ENCODE measurements at regions not wholly inside any gene's neighbourhood (a gene's known extent, or its start where the extent isn't known, plus 50 kb on each side); places are given as distances from the start of the nearest gene placed in this dataset.
"Not testable (repeated sequence)": the region's sequence is repeated elsewhere in the genome, so short reads cannot be mapped to it uniquely, and the experiment has no call there.

DNA sequence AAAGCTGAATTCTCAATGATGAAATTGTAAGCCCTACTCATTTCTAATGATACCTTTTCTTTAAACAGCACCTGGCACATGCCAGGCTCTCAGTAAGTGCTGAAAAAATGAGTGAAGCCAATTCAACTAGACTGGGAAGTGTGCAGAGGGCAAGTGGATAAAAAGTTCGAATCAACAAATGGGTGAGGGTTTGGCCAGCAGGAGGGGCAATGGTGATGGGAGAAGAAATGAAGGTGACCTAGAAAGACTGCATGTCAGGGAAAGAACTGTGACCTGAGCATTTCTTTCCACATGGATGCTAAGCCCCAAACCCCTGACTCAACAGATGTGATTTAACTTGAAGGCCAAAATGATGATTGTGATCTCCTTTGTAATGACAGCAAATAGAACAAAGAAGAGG lies 54.6 kb downstream of the DKK1 start:
- H3K27me3 ChIP-seq = no peaks in the 10 kb centered on the region
- H3K27ac ChIP-seq = no peak overlapping the region
- FAIRE-seq (no peak), ATAC-seq (peak in 1 of 4 donors; percentile 31), DNase-seq (no peak)
- 41 to 53% methylated on average over 1 of the region's 1 CpG for WGBS, 2 donors
- no peaks in the 10 kb centered on the region for H3K4me1 ChIP-seq
- H3K36me3 ChIP-seq = no peaks in the 10 kb centered on the region
- TF ChIP-seq CTCF (IDR thresholded peaks at IDR 0.05) = no peak
- intact Hi-C loops (cut with DNase I) = no loop called here
- H3K4me3 ChIP-seq = no peak overlapping the region
- H3K9me3 ChIP-seq = no peaks in the 10 kb centered on the region

DNA sequence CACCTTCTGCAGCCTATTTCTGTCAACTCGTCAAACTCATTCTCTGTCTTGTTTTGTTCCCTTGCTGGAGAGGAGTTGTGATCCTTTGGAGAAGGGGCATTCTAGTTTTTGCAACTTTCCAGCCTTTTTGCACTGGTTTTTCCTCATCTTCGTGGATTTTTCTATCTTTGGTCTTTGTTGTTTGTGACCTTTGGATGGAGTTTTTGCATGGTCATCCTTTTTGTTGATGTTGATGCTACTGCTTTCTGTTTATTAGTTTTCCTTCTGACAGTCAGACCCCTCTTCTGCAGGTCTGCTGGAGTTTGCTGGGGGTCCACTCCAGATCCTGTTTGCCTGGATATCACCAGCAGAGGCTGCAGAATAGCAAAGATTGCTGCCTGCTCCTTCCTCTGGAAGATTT lies 60.1 kb downstream of the DKK1 start:
- FAIRE-seq; H3K9me3 ChIP-seq; DNase-seq; H3K27ac ChIP-seq; H3K36me3 ChIP-seq; ATAC-seq; H3K4me3 ChIP-seq; intact Hi-C loops (cut with DNase I); H3K27me3 ChIP-seq: not testable (repeated sequence)
- 80 to 85% methylated on average over 2 of the region's 2 CpGs for WGBS, 2 donors
- peaks cover 0 to 21% (median 6%) of the 10 kb centered on the region in 3 donors for H3K4me1 ChIP-seq

DNA sequence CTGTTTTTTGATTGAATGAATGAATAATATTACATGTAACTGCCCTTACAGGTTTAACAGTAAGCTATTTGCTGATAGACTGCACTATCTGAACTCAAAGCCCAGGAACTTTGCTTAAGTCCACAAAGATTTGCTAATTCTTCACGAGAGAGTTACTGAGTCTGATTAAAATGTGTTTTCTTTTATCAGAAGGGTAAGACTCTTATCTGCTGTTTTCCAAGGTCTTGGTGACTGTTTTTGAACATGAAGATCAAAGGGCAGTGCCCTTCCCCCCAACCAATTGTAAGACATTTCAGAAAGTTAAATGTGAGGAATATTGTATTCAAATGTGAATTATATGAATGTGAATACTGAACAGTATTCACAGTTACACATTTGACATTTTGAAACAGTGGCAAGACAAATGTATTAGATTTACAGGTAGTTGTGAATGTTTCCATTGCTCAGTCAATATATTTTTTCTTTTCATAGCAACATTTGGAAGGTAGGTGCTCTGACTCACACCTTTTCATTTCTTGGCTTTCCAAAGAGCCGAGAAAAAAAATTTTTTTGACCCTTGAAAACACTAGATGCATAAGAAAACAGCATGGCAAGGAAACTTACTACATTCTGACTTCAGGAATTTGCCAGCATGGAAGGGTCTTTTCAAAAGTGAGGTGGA lies 62.7 kb downstream of the DKK1 start:
- peak; percentile 66 to 93 (median 88) for ATAC-seq
- intact Hi-C loops (cut with DNase I) = no loop called here
- no peak for FAIRE-seq

GRCh38 chr10:52378124-52378523 lies 64.0 kb downstream of the DKK1 start:
- ATAC-seq (peak in 3 of 4 donors; percentile 49 to 63 (median 57)), DNase-seq (no peak), FAIRE-seq (no peak)
- H3K27me3 ChIP-seq = no peaks in the 10 kb centered on the region
- no peak overlapping the region for H3K27ac ChIP-seq
- H3K4me3 ChIP-seq = no peak overlapping the region
- no peak for TF ChIP-seq CTCF (IDR thresholded peaks at IDR 0.05)
- 12% methylated on average over 3 of the region's 3 CpGs for WGBS, 2 donors
- H3K36me3 ChIP-seq = no peaks in the 10 kb centered on the region
- intact Hi-C loops (cut with DNase I) = no loop called here
- H3K9me3 ChIP-seq = no peaks in the 10 kb centered on the region
- H3K4me1 ChIP-seq = peaks cover 0 to 21% (median 6%) of the 10 kb centered on the region in 3 donors

More for the DNA sequence above, 62.7 kb downstream of the DKK1 start:
- no peaks in the 10 kb centered on the region for H3K36me3 ChIP-seq
- TF ChIP-seq CTCF (IDR thresholded peaks at IDR 0.05) = no peak
- 14 to 16% methylated on average over 2 of the region's 2 CpGs for WGBS, 2 donors
- H3K27me3 ChIP-seq = no peaks in the 10 kb centered on the region
- H3K4me1 ChIP-seq = peaks cover 0 to 21% (median 6%) of the 10 kb centered on the region in 3 donors
- DNase-seq = no peak
- no peak overlapping the region for H3K4me3 ChIP-seq
- H3K9me3 ChIP-seq = no peaks in the 10 kb centered on the region
- H3K27ac ChIP-seq = peak overlapping the region in 1 of 4 donors; percentile 45

GRCh38 chr10:52379287-52379686 lies 65.2 kb downstream of the DKK1 start:
- FAIRE-seq (no peak), DNase-seq (no peak), ATAC-seq (no peak)
- no peak overlapping the region for H3K4me3 ChIP-seq
- H3K9me3 ChIP-seq = no peaks in the 10 kb centered on the region
- H3K36me3 ChIP-seq = no peaks in the 10 kb centered on the region
- 50 to 64% methylated on average over 3 of the region's 3 CpGs for WGBS, 2 donors
- H3K4me1 ChIP-seq = peaks cover 0 to 21% (median 6%) of the 10 kb centered on the region in 3 donors
- H3K27ac ChIP-seq = no peak overlapping the region
- no peaks in the 10 kb centered on the region for H3K27me3 ChIP-seq
- TF ChIP-seq CTCF (IDR thresholded peaks at IDR 0.05) = no peak
- intact Hi-C loops (cut with DNase I) = no loop called here

Measured in pancreas (tissue), 10 donors.